Spleen (tissue), 7 donors: ENCODE measurements at regions not wholly inside any gene's neighbourhood (a gene's known extent, or its start where the extent isn't known, plus 50 kb on each side); places are given as distances from the start of the nearest gene placed in this dataset.

Experiments used
- CTCF ChIP-seq, 11 experiments: fragments of 200-600 bp in 7 of 11; fragments of 450-650 bp in 4 of 11; sonication (generic) in 4 of 11; IDR thresholded peaks in 8 of 11; conservative IDR thresholded peaks in 3 of 11; 1 replicate in 7 of 11; 2 replicates in 4 of 11; pipeline versions ENCODE4 v1.4.0 to v1.8.0; 2016 to 2021; ENCODE audit warnings: antibody characterized with exemption in 11 of 11, inconsistent platforms in 4 of 11, mild to moderate bottlenecking in 1 of 11
- POLR2AphosphoS5 ChIP-seq, 3 donors: sonication (generic); formaldehyde crosslinking; IDR thresholded peaks; one replicate each; pipeline ENCODE4 v1.5.1; 2017; ENCODE audit warnings: antibody characterized with exemption in 3 of 3
- donor health status: DM: no; HTN: no; CAD: no; lungs with moderate emphysema.
- donor health status: DM: no; HTN: no; CAD: no.
- donor health status: DM: no; HTN: no; CAD: no.

- no peak for TF ChIP-seq CTCF (IDR thresholded peaks at IDR 0.05 in 8 of 11, conservative IDR thresholded peaks at IDR 0.05 in 3 of 11)
- no peak for TF ChIP-seq POLR2AphosphoS5 (IDR thresholded peaks at IDR 0.05)
Observed at GRCh38 chr2:239526666-239527415, 126.0 kb upstream of the HDAC4 start.
